Endothelial cell of umbilical vein (primary cell): ENCODE measurements at regions not wholly inside any gene's neighbourhood (a gene's known extent, or its start where the extent isn't known, plus 50 kb on each side); places are given as distances from the start of the nearest gene placed in this dataset.

Experiments
- BruUV-seq: library from RNA; stranded (reverse); fragments of 400-500 nt; replicated peaks from 2 replicates; lab custom pipeline; 2021; lab: Mats Ljungman, UMichigan
- CTCF ChIA-PET: fragments of 300-600, 350-600 bp; sonication (Branson Sonifier 250); formaldehyde crosslinking; loops from one replicate; lab custom pipeline; 2021; ENCODE audit warnings: antibody characterized with exemption, inconsistent platforms; lab: Charles Lee
- POLR2A ChIA-PET: fragments of 300-600, 350-600 bp; sonication (Branson Sonifier 250); formaldehyde crosslinking; loops from one replicate; lab custom pipeline; 2021; ENCODE audit warnings: antibody characterized with exemption, inconsistent platforms; lab: Charles Lee
- DNase-seq: peaks from one replicate; pipeline ENCODE4 v3.0.0-alpha.2; 2011; ENCODE audit warnings: low read depth, low spot score
- FAIRE-seq: peaks from 2 replicates; lab custom pipeline; 2011; peaks lifted over from hg19 to GRCh38; lab: Jason Lieb, UNC
- H2AFZ ChIP-seq: 2 replicates; pipeline ENCODE4 v1.6.0; 2012; ENCODE audit warnings: low read depth, low read length, control low read depth, inconsistent platforms
- H3K27ac ChIP-seq: 2 replicates; pipeline ENCODE4 v1.5.1; 2011; ENCODE audit warnings: low read depth, mild to moderate bottlenecking, control low read depth, low read length, moderate library complexity; ENCODE audit not compliant: insufficient read depth
- H3K27me3 ChIP-seq, 2 experiments: 2 replicates each; pipeline versions ENCODE4 v1.6.0 to v1.6.1; 2011; ENCODE audit warnings: low read length in 2 of 2, mixed read lengths in 1 of 2; ENCODE audit not compliant: control insufficient read depth in 2 of 2, insufficient read depth in 2 of 2
- H3K36me3 ChIP-seq, 2 experiments: 2 replicates in 1 of 2; 3 replicates in 1 of 2; pipeline ENCODE4 v1.5.1; 2011; ENCODE audit warnings: low read length in 2 of 2, mild to moderate bottlenecking in 1 of 2, moderate library complexity in 1 of 2; ENCODE audit not compliant: control insufficient read depth in 2 of 2, insufficient read depth in 2 of 2; ENCODE audit errors: extremely low read depth in 1 of 2
- H3K4me1 ChIP-seq: 3 replicates; pipeline ENCODE4 v1.5.1; 2011; ENCODE audit warnings: mild to moderate bottlenecking, low read length; ENCODE audit not compliant: control insufficient read depth, insufficient read depth; ENCODE audit errors: extremely low read depth
- H3K4me2 ChIP-seq: 2 replicates; pipeline ENCODE4 v1.6.1; 2011; ENCODE audit warnings: low read length, control low read depth, mixed read lengths; ENCODE audit not compliant: insufficient read depth
- H3K4me3 ChIP-seq, 3 experiments: fragments of 200-600 bp in 1 of 3; sonication (generic), shearing (Covaris generic) in 1 of 3; replicated peaks in 1 of 3; 2 replicates each; pipeline ENCODE4 v1.5.1; 2011 to 2016; ENCODE audit warnings: control low read depth in 3 of 3, low read length in 3 of 3, mild to moderate bottlenecking in 2 of 3, inconsistent platforms in 1 of 3, low read depth in 1 of 3, moderate library complexity in 1 of 3; ENCODE audit not compliant: insufficient read depth in 1 of 3
- H3K79me2 ChIP-seq: 2 replicates; pipeline ENCODE4 v1.6.0; 2012; ENCODE audit warnings: low read length, inconsistent platforms; ENCODE audit not compliant: control insufficient read depth, insufficient read depth
- H3K9ac ChIP-seq: replicated peaks from 2 replicates; pipeline ENCODE3; 2011; ENCODE audit warnings: low read length, control low read depth; ENCODE audit not compliant: insufficient read depth; ENCODE audit errors: extremely low read depth
- H3K9me1 ChIP-seq: replicated peaks from 3 replicates; pipeline ENCODE4 v1.6.0; 2011; ENCODE audit warnings: mild to moderate bottlenecking, low read length; ENCODE audit not compliant: control insufficient read depth, insufficient read depth; ENCODE audit errors: extremely low read depth
- H3K9me3 ChIP-seq: replicated peaks from 2 replicates; pipeline ENCODE4 v1.5.1; 2012; ENCODE audit warnings: low read length, inconsistent platforms; ENCODE audit not compliant: control insufficient read depth, insufficient read depth
- H4K20me1 ChIP-seq: replicated peaks from 2 replicates; pipeline ENCODE3; 2011; ENCODE audit warnings: mild to moderate bottlenecking, low read length; ENCODE audit not compliant: control insufficient read depth, insufficient read depth; ENCODE audit errors: extremely low read depth
- CTCF ChIP-seq, 2 donors: IDR thresholded peaks; 1 replicate in 1 of 2; 2 replicates in 1 of 2; pipeline ENCODE4 v1.5.1; 2011; ENCODE audit warnings: low read length in 2 of 2, mild to moderate bottlenecking in 2 of 2, moderate library complexity in 2 of 2, control low read depth in 1 of 2, inconsistent platforms in 1 of 2, low read depth in 1 of 2; ENCODE audit not compliant: insufficient read depth in 1 of 2; ENCODE audit errors: extremely low read depth in 1 of 2
- EZH2 ChIP-seq: IDR thresholded peaks from 2 replicates; pipeline ENCODE4 v1.6.1; 2012; ENCODE audit warnings: borderline replicate concordance, low read depth, mild to moderate bottlenecking, moderate library complexity, low read length, inconsistent platforms; ENCODE audit not compliant: severe bottlenecking
- FOS ChIP-seq: IDR thresholded peaks from 2 replicates; pipeline ENCODE4 v1.6.1; 2011; ENCODE audit warnings: mild to moderate bottlenecking, low read length, moderate library complexity, borderline replicate concordance; ENCODE audit not compliant: insufficient read depth
- GATA2 ChIP-seq: IDR thresholded peaks from 2 replicates; pipeline ENCODE4 v1.7.0; 2011; ENCODE audit warnings: low read depth, mild to moderate bottlenecking, moderate library complexity, mixed read lengths, low read length; ENCODE audit not compliant: insufficient read length, insufficient read depth
- JUN ChIP-seq: IDR thresholded peaks from 2 replicates; pipeline ENCODE4 v1.6.1; 2011; ENCODE audit warnings: borderline replicate concordance, low read depth; ENCODE audit not compliant: insufficient read length, insufficient read depth
- MAX ChIP-seq: IDR thresholded peaks from 2 replicates; pipeline ENCODE4 v1.6.1; 2011; ENCODE audit not compliant: insufficient read depth, insufficient read length
- MYC ChIP-seq: IDR thresholded peaks from one replicate; pipeline ENCODE4 v1.6.1; 2011; ENCODE audit warnings: mild to moderate bottlenecking, low read depth, low read length
- POLR2A ChIP-seq: IDR thresholded peaks from 2 replicates; pipeline ENCODE4 v1.6.1; 2012; ENCODE audit warnings: low read depth, mild to moderate bottlenecking, control low read depth, low read length
- POLR2AphosphoS5 ChIP-seq: IDR thresholded peaks from 2 replicates; pipeline ENCODE4 v1.6.1; 2012; ENCODE audit warnings: low read depth, mild to moderate bottlenecking, control low read depth, low read length, moderate library complexity; ENCODE audit not compliant: insufficient read depth
- dilution Hi-C: fragments of 300-500 bp; cut with MboI; formaldehyde crosslinking; loops from one replicate; pipeline ENCODE4 v1.15.0; 2019; ENCODE audit warnings: low sequenced_read_pairs; ENCODE audit not compliant: extremely low pct_ligation_motif_present
- intact Hi-C: fragments of 100-400 bp; cut with micrococcal nuclease; formaldehyde crosslinking; loops from one replicate; pipeline ENCODE4 v1.10.0; 2022

GRCh38 chr1:184143449-184143848, 91.9 kb downstream of the TSEN15 start:
- no TSS peak for BruUV-seq
- ChIA-PET POLR2A (no interaction called here), CTCF (interaction anchor here (1.2 kb wide), 1 partner anchor 68 kb away, joined by 3 read pairs; no protein-coding TSS in a partner anchor)
- Histone ChIP-seq H3K9me1 (no peaks in the 10 kb centered on the region), H2AFZ (no peak overlapping the region), H4K20me1 (no peaks in the 10 kb centered on the region), H3K36me3 (no peaks in the 10 kb centered on the region), H3K9me3 (no peaks in the 10 kb centered on the region), H3K27ac (no peak overlapping the region), H3K4me3 (no peak overlapping the region), H3K9ac (no peak overlapping the region), H3K27me3 (peaks cover 8 to 14% of the 10 kb centered on the region in 2 experiments), H3K4me1 (no peaks in the 10 kb centered on the region), H3K79me2 (no peaks in the 10 kb centered on the region), H3K4me2 (no peak overlapping the region)
- intact Hi-C loops: no loop called here
- dilution Hi-C loops: no loop called here
- TF ChIP-seq MAX (no peak), JUN (no peak), EZH2 (no peak), POLR2AphosphoS5 (no peak), CTCF (IDR thresholded peaks at IDR 0.05; ENCODE audit: extremely low read depth in 1 of 2, insufficient read depth in 1 of 2, low read depth in 1 of 2, low read length in 2 of 2) (no peak), MYC (no peak), GATA2 (no peak), FOS (no peak), POLR2A (no peak)
- FAIRE-seq: no peak
- no peak for DNase-seq
